A673 (cell line): ENCODE measurements at regions not wholly inside any gene's neighbourhood (a gene's known extent, or its start where the extent isn't known, plus 50 kb on each side); places are given as distances from the start of the nearest gene placed in this dataset.

Experiments
- BruUV-seq: library from RNA; stranded (reverse); fragments of 400-500 nt; replicated peaks from 2 replicates; lab custom pipeline; 2021; lab: Mats Ljungman, UMichigan
- CTCF ChIA-PET: fragments of 300-600 bp; sonication (Branson Sonifier 250); formaldehyde crosslinking; loops from one replicate; lab custom pipeline; 2022; ENCODE audit warnings: antibody characterized with exemption; lab: Charles Lee
- POLR2A ChIA-PET: fragments of 300-600 bp; sonication (Branson Sonifier 250); formaldehyde crosslinking; loops from one replicate; lab custom pipeline; 2022; ENCODE audit warnings: antibody characterized with exemption; ENCODE audit not compliant: low non-redundant PET; lab: Charles Lee
- DNase-seq: peaks from one replicate; pipeline ENCODE4 v3.0.0-alpha.2; 2015; ENCODE audit warnings: low spot score
- H3K27ac ChIP-seq: fragments of 200-600 bp; sonication (generic); 2 replicates; pipeline ENCODE4 v1.5.1; 2016; ENCODE audit warnings: mixed run types, low read depth, mild to moderate bottlenecking, mixed read lengths, antibody characterized with exemption, low read length; ENCODE audit not compliant: poor library complexity, severe bottlenecking
- H3K27me3 ChIP-seq: fragments of 200-600 bp; sonication (generic); replicated peaks from 2 replicates; pipeline ENCODE4 v1.6.1; 2017; ENCODE audit warnings: mixed run types, low read depth, mild to moderate bottlenecking, mixed read lengths, antibody characterized with exemption, low read length; ENCODE audit not compliant: insufficient read depth, poor library complexity
- H3K36me3 ChIP-seq: fragments of 200-600 bp; sonication (generic); 2 replicates; pipeline ENCODE4 v1.6.1; 2016; ENCODE audit warnings: mixed run types, mild to moderate bottlenecking, mixed read lengths, antibody characterized with exemption, low read length; ENCODE audit not compliant: insufficient read depth, poor library complexity, severe bottlenecking
- H3K4me1 ChIP-seq: fragments of 200-600 bp; sonication (generic); 2 replicates; pipeline ENCODE4 v1.6.1; 2017; ENCODE audit warnings: mixed run types, mild to moderate bottlenecking, mixed read lengths, antibody characterized with exemption, low read length; ENCODE audit not compliant: insufficient read depth, poor library complexity, severe bottlenecking
- H3K4me3 ChIP-seq: fragments of 200-600 bp; sonication (generic); 2 replicates; pipeline ENCODE4 v1.5.1; 2016; ENCODE audit warnings: low read depth, mixed run types, mild to moderate bottlenecking, mixed read lengths, low read length; ENCODE audit not compliant: poor library complexity, severe bottlenecking
- H3K9me3 ChIP-seq: fragments of 200-600 bp; sonication (generic); 2 replicates; pipeline ENCODE4 v1.6.1; 2016; ENCODE audit warnings: mixed run types, low read depth, mild to moderate bottlenecking, mixed read lengths, antibody characterized with exemption, low read length; ENCODE audit not compliant: poor library complexity, severe bottlenecking
- EZH2 ChIP-seq: fragments of 200-600 bp; sonication (generic); IDR thresholded peaks from 2 replicates; pipeline ENCODE4 v1.6.1; 2017; ENCODE audit warnings: borderline replicate concordance, low read depth, mild to moderate bottlenecking, mixed read lengths, antibody characterized with exemption, low read length; ENCODE audit not compliant: poor library complexity, severe bottlenecking
- intact Hi-C: fragments of 100-400 bp; cut with micrococcal nuclease; formaldehyde crosslinking; loops from one replicate; pipeline ENCODE4 v1.10.0; 2022; ENCODE audit not compliant: unreplicated experiment
- TF ChIP-seq, protein P1 (sequence below): fragments of 300-800, 200-600 bp; sonication (generic); conservative IDR thresholded peaks from 2 replicates; pipeline ENCODE4 v1.5.1; 2017; ENCODE audit warnings: low read depth, mild to moderate bottlenecking, antibody characterized with exemption, low read length, moderate library complexity, mixed read lengths

GRCh38 chr5:8238080-8238479 is 369.1 kb downstream of the MTRR start:
- H3K4me1 ChIP-seq, result no peaks in the 10 kb centered on the region
- H3K36me3 ChIP-seq, result no peaks in the 10 kb centered on the region
- POLR2A ChIA-PET, result no interaction called here
- no TSS peak for BruUV-seq
- no peak overlapping the region for H3K27ac ChIP-seq
- DNase-seq, result no peak
- H3K27me3 ChIP-seq, result no peaks in the 10 kb centered on the region
- intact Hi-C loops, result no loop called here
- TF ChIP-seq EZH2, result no peak
- TF ChIP-seq, protein P1, sequence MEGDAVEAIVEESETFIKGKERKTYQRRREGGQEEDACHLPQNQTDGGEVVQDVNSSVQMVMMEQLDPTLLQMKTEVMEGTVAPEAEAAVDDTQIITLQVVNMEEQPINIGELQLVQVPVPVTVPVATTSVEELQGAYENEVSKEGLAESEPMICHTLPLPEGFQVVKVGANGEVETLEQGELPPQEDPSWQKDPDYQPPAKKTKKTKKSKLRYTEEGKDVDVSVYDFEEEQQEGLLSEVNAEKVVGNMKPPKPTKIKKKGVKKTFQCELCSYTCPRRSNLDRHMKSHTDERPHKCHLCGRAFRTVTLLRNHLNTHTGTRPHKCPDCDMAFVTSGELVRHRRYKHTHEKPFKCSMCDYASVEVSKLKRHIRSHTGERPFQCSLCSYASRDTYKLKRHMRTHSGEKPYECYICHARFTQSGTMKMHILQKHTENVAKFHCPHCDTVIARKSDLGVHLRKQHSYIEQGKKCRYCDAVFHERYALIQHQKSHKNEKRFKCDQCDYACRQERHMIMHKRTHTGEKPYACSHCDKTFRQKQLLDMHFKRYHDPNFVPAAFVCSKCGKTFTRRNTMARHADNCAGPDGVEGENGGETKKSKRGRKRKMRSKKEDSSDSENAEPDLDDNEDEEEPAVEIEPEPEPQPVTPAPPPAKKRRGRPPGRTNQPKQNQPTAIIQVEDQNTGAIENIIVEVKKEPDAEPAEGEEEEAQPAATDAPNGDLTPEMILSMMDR, result no peak
- H3K4me3 ChIP-seq, result no peak overlapping the region
- CTCF ChIA-PET, result no interaction called here
- H3K9me3 ChIP-seq, result no peaks in the 10 kb centered on the region

DNA sequence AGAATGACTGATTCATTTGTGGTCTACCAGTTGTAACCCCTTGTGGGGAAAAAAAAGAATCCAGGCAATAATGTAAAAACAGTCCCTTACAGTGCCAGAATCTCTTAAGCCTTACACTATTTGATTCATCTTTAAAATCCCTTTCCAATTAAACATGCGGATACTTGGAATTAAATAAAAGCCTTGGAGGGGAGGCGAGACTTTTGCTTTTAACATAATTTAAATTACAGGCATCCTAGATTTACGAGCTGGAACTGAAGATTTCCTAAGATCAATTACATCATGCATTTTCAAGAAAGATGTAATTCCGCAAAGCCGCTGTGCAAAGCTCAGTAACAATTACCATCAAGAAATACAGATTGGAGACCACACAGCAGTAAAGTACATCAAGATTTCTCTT is 370.2 kb downstream of the MTRR start:
- intact Hi-C loops, result no loop called here
- POLR2A ChIA-PET, result no interaction called here

DNA sequence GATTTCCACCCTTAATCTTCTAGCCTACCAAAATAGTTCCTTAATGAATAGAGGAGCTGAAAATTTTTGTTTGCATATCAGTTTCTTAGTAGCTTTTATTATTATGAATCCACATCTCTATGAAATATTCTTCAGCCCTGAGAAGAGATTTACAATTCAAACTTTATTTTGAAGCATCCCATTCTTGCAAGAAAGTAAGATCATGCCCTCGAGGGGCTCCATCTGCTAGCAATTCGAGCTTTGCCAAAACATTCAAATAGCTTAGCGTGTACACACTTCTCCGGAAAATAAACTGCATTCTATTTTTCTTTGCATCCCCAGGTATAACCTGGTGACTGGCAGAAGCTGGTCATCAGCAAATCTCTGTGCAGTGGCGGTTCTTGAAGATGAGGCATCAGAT is 370.7 kb downstream of the MTRR start:
- DNase-seq, result no peak
- Histone ChIP-seq H3K36me3 (no peaks in the 10 kb centered on the region), H3K27ac (no peak overlapping the region), H3K27me3 (no peaks in the 10 kb centered on the region), H3K4me1 (no peaks in the 10 kb centered on the region), H3K4me3 (no peak overlapping the region), H3K9me3 (peaks cover 4% of the 10 kb centered on the region)
- no TSS peak for BruUV-seq
- ChIA-PET POLR2A (no interaction called here), CTCF (no interaction called here)
- no peak for TF ChIP-seq EZH2
- TF ChIP-seq, protein P1, result no peak
- intact Hi-C loops, result no loop called here

More for the DNA sequence above, 370.2 kb downstream of the MTRR start:
- Histone ChIP-seq H3K9me3 (peaks cover 4% of the 10 kb centered on the region), H3K27ac (no peak overlapping the region), H3K4me1 (no peaks in the 10 kb centered on the region), H3K27me3 (no peaks in the 10 kb centered on the region), H3K36me3 (no peaks in the 10 kb centered on the region), H3K4me3 (no peak overlapping the region)
- TF ChIP-seq EZH2, result no peak
- TF ChIP-seq, protein P1, result no peak
- BruUV-seq, result no TSS peak
- CTCF ChIA-PET, result no interaction called here
- DNase-seq, result no peak
